ENCODE measurements at regions not wholly inside any gene's neighbourhood (a gene's known extent, or its start where the extent isn't known, plus 50 kb on each side); places are given as distances from the start of the nearest gene placed in this dataset.

DNA sequence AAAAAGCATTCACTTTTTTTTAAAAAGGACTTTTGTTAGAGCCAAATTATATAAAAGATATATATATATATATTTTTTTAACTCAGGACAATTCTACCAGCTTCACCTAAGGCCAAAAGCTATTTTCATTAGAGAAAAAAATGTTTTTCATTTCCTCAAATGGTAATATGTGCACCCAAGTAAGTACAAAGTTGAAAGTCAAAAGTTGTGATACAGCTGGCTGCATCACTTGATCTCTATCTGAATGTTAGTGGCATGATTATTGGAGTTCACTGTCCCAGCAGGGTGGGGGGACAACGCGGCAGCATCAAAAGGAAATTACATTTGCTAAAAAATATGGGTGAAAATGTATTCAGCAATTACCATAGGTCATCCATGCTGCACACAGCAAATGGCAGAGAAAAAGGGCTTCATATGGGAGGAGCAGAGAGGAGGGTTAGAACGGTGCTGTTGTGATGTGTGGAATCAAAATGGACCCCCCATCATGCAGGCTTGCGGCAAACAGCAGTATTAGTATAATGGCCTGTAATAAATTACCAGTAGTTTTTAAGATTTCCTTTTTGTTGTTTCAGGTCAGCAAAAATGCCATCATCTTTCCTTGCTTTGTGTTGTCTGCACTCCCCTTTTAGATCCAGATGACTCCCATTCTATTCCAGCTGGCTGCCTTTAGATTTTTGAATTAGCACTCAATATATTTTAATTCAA is 253.7 kb downstream of the MAT2B start:
- no peak for TF ChIP-seq EZH2 (IDR thresholded peaks at IDR 0.05; ENCODE audit: borderline replicate concordance, low read length)
- TF ChIP-seq, protein P1, sequence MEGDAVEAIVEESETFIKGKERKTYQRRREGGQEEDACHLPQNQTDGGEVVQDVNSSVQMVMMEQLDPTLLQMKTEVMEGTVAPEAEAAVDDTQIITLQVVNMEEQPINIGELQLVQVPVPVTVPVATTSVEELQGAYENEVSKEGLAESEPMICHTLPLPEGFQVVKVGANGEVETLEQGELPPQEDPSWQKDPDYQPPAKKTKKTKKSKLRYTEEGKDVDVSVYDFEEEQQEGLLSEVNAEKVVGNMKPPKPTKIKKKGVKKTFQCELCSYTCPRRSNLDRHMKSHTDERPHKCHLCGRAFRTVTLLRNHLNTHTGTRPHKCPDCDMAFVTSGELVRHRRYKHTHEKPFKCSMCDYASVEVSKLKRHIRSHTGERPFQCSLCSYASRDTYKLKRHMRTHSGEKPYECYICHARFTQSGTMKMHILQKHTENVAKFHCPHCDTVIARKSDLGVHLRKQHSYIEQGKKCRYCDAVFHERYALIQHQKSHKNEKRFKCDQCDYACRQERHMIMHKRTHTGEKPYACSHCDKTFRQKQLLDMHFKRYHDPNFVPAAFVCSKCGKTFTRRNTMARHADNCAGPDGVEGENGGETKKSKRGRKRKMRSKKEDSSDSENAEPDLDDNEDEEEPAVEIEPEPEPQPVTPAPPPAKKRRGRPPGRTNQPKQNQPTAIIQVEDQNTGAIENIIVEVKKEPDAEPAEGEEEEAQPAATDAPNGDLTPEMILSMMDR (IDR thresholded peaks at IDR 0.05; ENCODE audit: low read length) = no peak
